Activated CD8-positive, alpha-beta memory T cell treated with anti-CD3 and anti-CD28 coated beads, Interleukin-2, amount 50 U/mL, for 24 hours (primary cell): ENCODE measurements at regions not wholly inside any gene's neighbourhood (a gene's known extent, or its start where the extent isn't known, plus 50 kb on each side); places are given as distances from the start of the nearest gene placed in this dataset.
"Not testable (repeated sequence)": the region's sequence is repeated elsewhere in the genome, so short reads cannot be mapped to it uniquely, and the experiment has no call there.

ENCODE experiments used
- DNase-seq: peaks from one replicate; pipeline ENCODE4 v3.0.0-alpha.2; 2020; ENCODE audit errors: extremely low read depth

- no peak for DNase-seq
Observed at GRCh38 chr2:57156231-57156924, 890.2 kb upstream of the VRK2 start.

- no peak for DNase-seq
Observed at GRCh38 chr2:57160976-57161375, 885.6 kb upstream of the VRK2 start.

- no peak for DNase-seq
Observed at GRCh38 chr2:57177176-57177575, 869.4 kb upstream of the VRK2 start.

GRCh38 chr2:57180042-57180567, 866.5 kb upstream of the VRK2 start:
- DNase-seq: no peak

- no peak for DNase-seq
Observed at GRCh38 chr2:57180678-57181077, 865.9 kb upstream of the VRK2 start.

GRCh38 chr2:57181315-57182038, 865.1 kb upstream of the VRK2 start:
- no peak for DNase-seq

- no peak for DNase-seq
Observed at GRCh38 chr2:57182916-57183315, 863.7 kb upstream of the VRK2 start.

GRCh38 chr2:57185568-57185967, 861.0 kb upstream of the VRK2 start:
- DNase-seq: no peak

- no peak for DNase-seq
Observed at GRCh38 chr2:57190007-57190406, 856.6 kb upstream of the VRK2 start.

- DNase-seq: no peak
Observed at GRCh38 chr2:57199663-57200062, 846.9 kb upstream of the VRK2 start.

- DNase-seq: no peak
Observed at GRCh38 chr2:57204364-57204763, 842.2 kb upstream of the VRK2 start.

- DNase-seq: no peak
Observed at GRCh38 chr2:57205241-57205640, 841.4 kb upstream of the VRK2 start.

- no peak for DNase-seq
Observed at GRCh38 chr2:57207191-57207590, 839.4 kb upstream of the VRK2 start.

GRCh38 chr2:57209799-57210198, 836.8 kb upstream of the VRK2 start:
- DNase-seq: no peak

GRCh38 chr2:57210855-57211254, 835.8 kb upstream of the VRK2 start:
- no peak for DNase-seq

- DNase-seq: no peak
Observed at GRCh38 chr2:57217013-57217412, 829.6 kb upstream of the VRK2 start.

GRCh38 chr2:57218206-57218605, 828.4 kb upstream of the VRK2 start:
- DNase-seq: no peak

GRCh38 chr2:57229706-57230105, 816.9 kb upstream of the VRK2 start:
- not testable (repeated sequence) for DNase-seq

- DNase-seq: not testable (repeated sequence)
Observed at GRCh38 chr2:57232341-57232740, 814.3 kb upstream of the VRK2 start.

- not testable (repeated sequence) for DNase-seq
Observed at GRCh38 chr2:57251495-57251894, 795.1 kb upstream of the VRK2 start.

GRCh38 chr2:57276408-57276807, 770.2 kb upstream of the VRK2 start:
- not testable (repeated sequence) for DNase-seq

GRCh38 chr2:57278451-57278850, 768.2 kb upstream of the VRK2 start:
- no peak for DNase-seq

GRCh38 chr2:57291209-57291608, 755.4 kb upstream of the VRK2 start:
- DNase-seq: no peak
